IMR-90 (cell line): ENCODE measurements at regions not wholly inside any gene's neighbourhood (a gene's known extent, or its start where the extent isn't known, plus 50 kb on each side); places are given as distances from the start of the nearest gene placed in this dataset.

Experiments
- ATAC-seq: fragments of 200-7000 bp; cut with Tn5 transposase; 2 replicates; pipeline ENCODE4 v1.9.1; 2020; ENCODE audit warnings: low read depth, mild to moderate bottlenecking, moderate library complexity
- BruUV-seq: library from RNA; stranded (reverse); fragments of 400-500 nt; replicated peaks from 2 replicates; lab custom pipeline; 2021; lab: Mats Ljungman, UMichigan
- CTCF ChIA-PET: fragments of 300-600 bp; formaldehyde crosslinking; extraction: SDS; loops from one replicate; lab custom pipeline; 2021; ENCODE audit warnings: antibody characterized with exemption; lab: Yijun Ruan, JAX
- POLR2A ChIA-PET: fragments of 300-600 bp; sonication (Branson Sonifier 250); formaldehyde crosslinking; loops from one replicate; lab custom pipeline; 2022; ENCODE audit warnings: antibody characterized with exemption; ENCODE audit not compliant: unreplicated experiment; lab: Charles Lee
- DNase-seq: peaks from one replicate; pipeline ENCODE4 v3.0.0; 2013
- H2AFZ ChIP-seq: replicated peaks from 2 replicates; pipeline ENCODE3; 2013; ENCODE audit warnings: low read length, mild to moderate bottlenecking; ENCODE audit not compliant: poor library complexity
- H2AK5ac ChIP-seq: 2 replicates; pipeline ENCODE4 v1.6.1; 2013; ENCODE audit warnings: low read depth, low read length, inconsistent platforms
- H2AK9ac ChIP-seq: replicated peaks from 2 replicates; pipeline ENCODE3; 2013; ENCODE audit warnings: mild to moderate bottlenecking, low read depth, low read length, moderate library complexity; ENCODE audit not compliant: poor library complexity
- H2BK120ac ChIP-seq: 2 replicates; pipeline ENCODE4 v1.6.1; 2013; ENCODE audit warnings: low read depth, low read length, inconsistent platforms
- H2BK15ac ChIP-seq: 3 replicates; pipeline ENCODE4 v1.6.1; 2013; ENCODE audit warnings: low read depth, low read length, inconsistent platforms
- H2BK20ac ChIP-seq: 2 replicates; pipeline ENCODE4 v1.6.1; 2013; ENCODE audit warnings: low read depth, mild to moderate bottlenecking, inconsistent platforms, low read length, moderate library complexity
- H2BK5ac ChIP-seq: 2 replicates; pipeline ENCODE4 v1.6.1; 2013; ENCODE audit warnings: mild to moderate bottlenecking, low read depth, low read length, inconsistent platforms; ENCODE audit not compliant: poor library complexity, severe bottlenecking
- H3K14ac ChIP-seq: replicated peaks from 2 replicates; pipeline ENCODE4 v1.6.1; 2013; ENCODE audit warnings: low read depth, low read length, inconsistent platforms
- H3K18ac ChIP-seq: 2 replicates; pipeline ENCODE4 v1.6.1; 2013; ENCODE audit warnings: low read depth, low read length, control low read depth
- H3K23ac ChIP-seq: 2 replicates; pipeline ENCODE4 v1.6.1; 2013; ENCODE audit warnings: low read depth, low read length, inconsistent platforms
- H3K27ac ChIP-seq: 2 replicates; pipeline ENCODE4 v1.5.1; 2013; ENCODE audit warnings: mild to moderate bottlenecking, control low read depth, low read length; ENCODE audit not compliant: insufficient read depth
- H3K27me3 ChIP-seq: 2 replicates; pipeline ENCODE4 v1.6.1; 2013; ENCODE audit warnings: low read length; ENCODE audit not compliant: control insufficient read depth, insufficient read depth
- H3K36me3 ChIP-seq: 2 replicates; pipeline ENCODE4 v1.6.1; 2013; ENCODE audit warnings: low read length, mixed read lengths; ENCODE audit not compliant: control insufficient read depth, insufficient read depth
- H3K4ac ChIP-seq: 2 replicates; pipeline ENCODE4 v1.6.1; 2013; ENCODE audit warnings: low read depth, low read length, inconsistent platforms
- H3K4me1 ChIP-seq: 2 replicates; pipeline ENCODE4 v1.6.1; 2013; ENCODE audit warnings: low read length, mixed read lengths; ENCODE audit not compliant: control insufficient read depth, insufficient read depth
- H3K4me2 ChIP-seq: 2 replicates; pipeline ENCODE4 v1.6.1; 2013; ENCODE audit warnings: low read depth, mild to moderate bottlenecking, control low read depth, low read length, moderate library complexity
- H3K4me3 ChIP-seq: 2 replicates; pipeline ENCODE4 v1.5.1; 2013; ENCODE audit warnings: low read depth, mild to moderate bottlenecking, control low read depth, low read length, moderate library complexity; ENCODE audit not compliant: insufficient read depth
- H3K56ac ChIP-seq: 2 replicates; pipeline ENCODE4 v1.6.1; 2013; ENCODE audit warnings: low read length, inconsistent platforms; ENCODE audit not compliant: insufficient read depth; ENCODE audit errors: extremely low read depth
- H3K79me1 ChIP-seq, 2 experiments: 2 replicates each; pipeline ENCODE4 v1.6.1; 2013; ENCODE audit warnings: low read length in 2 of 2, inconsistent platforms in 1 of 2, low read depth in 1 of 2
- H3K9ac ChIP-seq: 2 replicates; pipeline ENCODE4 v1.6.1; 2013; ENCODE audit warnings: low read depth, low read length, control low read depth
- H3K9me1 ChIP-seq: 2 replicates; pipeline ENCODE4 v1.6.1; 2013; ENCODE audit warnings: low read length, inconsistent platforms; ENCODE audit not compliant: insufficient read depth
- H3K9me3 ChIP-seq: 2 replicates; pipeline ENCODE4 v1.6.1; 2013; ENCODE audit warnings: low read length; ENCODE audit not compliant: control insufficient read depth, insufficient read depth
- H4K20me1 ChIP-seq: 2 replicates; pipeline ENCODE4 v1.6.1; 2013; ENCODE audit warnings: low read length, inconsistent platforms; ENCODE audit not compliant: insufficient read depth
- H4K5ac ChIP-seq: 2 replicates; pipeline ENCODE4 v1.6.1; 2013; ENCODE audit warnings: mild to moderate bottlenecking, low read depth, low read length, control low read depth
- H4K8ac ChIP-seq, 2 experiments: 2 replicates each; pipeline ENCODE4 v1.6.1; 2013; ENCODE audit warnings: low read depth in 2 of 2, low read length in 2 of 2, control low read depth in 1 of 2, inconsistent platforms in 1 of 2
- H4K91ac ChIP-seq: 2 replicates; pipeline ENCODE4 v1.6.1; 2013; ENCODE audit warnings: low read depth, low read length, inconsistent platforms; ENCODE audit not compliant: insufficient read depth
- CHD1 ChIP-seq: IDR thresholded peaks from 2 replicates; pipeline ENCODE4 v1.6.1; 2012; ENCODE audit warnings: low read depth, low read length, improper control_type of control experiment
- CTCF ChIP-seq: conservative IDR thresholded peaks from 2 replicates; pipeline ENCODE4 v1.5.1; 2012; ENCODE audit warnings: mild to moderate bottlenecking, low read depth, low read length, improper control_type of control experiment
- NFE2L2 ChIP-seq: fragments of 150-350 bp; IDR thresholded peaks from 2 replicates; pipeline ENCODE4 v1.6.1; 2016; ENCODE audit warnings: low read depth, mild to moderate bottlenecking, low read length
- RCOR1 ChIP-seq: IDR thresholded peaks from 2 replicates; pipeline ENCODE4 v1.6.1; 2012; ENCODE audit warnings: mild to moderate bottlenecking, low read length, improper control_type of control experiment; ENCODE audit not compliant: insufficient replicate concordance
- WGBS, 2 experiments: methylation state at CpG; one replicate each; pipeline versions ENCODE4 v1.1.5 to v1.1.7; 2013; ENCODE audit warnings: missing lambda C conversion rate in 2 of 2; ENCODE audit not compliant: insufficient read length in 1 of 2; ENCODE audit errors: extremely low coverage in 2 of 2; 5-methylcytosine and 5-hydroxymethylcytosine counted together
- dilution Hi-C: fragments of 300-500 bp; cut with HindIII; formaldehyde crosslinking; loops from one replicate; pipeline ENCODE4 v1.14.3; 2018; ENCODE audit warnings: low sequenced_read_pairs; ENCODE audit not compliant: unreplicated experiment
- in situ Hi-C: fragments of 300-500 bp; cut with MboI; formaldehyde crosslinking; loops from 3 replicates; pipeline ENCODE4 v1.14.3; 2019; ENCODE audit warnings: low sequenced_read_pairs, inconsistent platforms, mixed read lengths
- intact Hi-C: fragments of 100-400 bp; cut with micrococcal nuclease; formaldehyde crosslinking; loops from 2 replicates; pipeline ENCODE4 v1.10.0; 2022

GRCh38 chr12:85523197-85523596 is 243.2 kb downstream of the ALX1 start:
- DNase-seq: no peak
- no peak overlapping the region for H2AK9ac ChIP-seq
- TF ChIP-seq NFE2L2 (no peak), RCOR1 (no peak), CTCF (no peak), CHD1 (no peak)
- H4K5ac ChIP-seq: no peak overlapping the region
- no peaks in the 10 kb centered on the region for H3K9me1 ChIP-seq
- H3K9me3 ChIP-seq: no peaks in the 10 kb centered on the region
- H3K4ac ChIP-seq: no peak overlapping the region
- WGBS, 2 experiments: no CpG with 5 or more reads among the region's 2 CpGs
- no peak overlapping the region for H3K4me3 ChIP-seq
- H3K79me1 ChIP-seq: no peaks in the 10 kb centered on the region
- H2BK20ac ChIP-seq: no peak overlapping the region
- H3K23ac ChIP-seq: no peak overlapping the region
- no peak overlapping the region for H2BK5ac ChIP-seq
- dilution Hi-C loops (no loop called here), intact Hi-C loops (no loop called here), in situ Hi-C loops (no loop called here)
- H3K4me1 ChIP-seq: no peaks in the 10 kb centered on the region
- H3K18ac ChIP-seq: no peak overlapping the region
- H4K20me1 ChIP-seq: no peaks in the 10 kb centered on the region
- H3K27ac ChIP-seq: no peak overlapping the region
- no peaks in the 10 kb centered on the region for H3K36me3 ChIP-seq
- CTCF ChIA-PET: no interaction called here
- H3K27me3 ChIP-seq: no peaks in the 10 kb centered on the region
- no peak overlapping the region for H3K14ac ChIP-seq
- H2AFZ ChIP-seq: no peak overlapping the region
- H3K4me2 ChIP-seq: no peak overlapping the region
- H3K56ac ChIP-seq: no peak overlapping the region
- no peak overlapping the region for H4K91ac ChIP-seq
- POLR2A ChIA-PET: no interaction called here
- no peak overlapping the region for H2BK120ac ChIP-seq
- no peak overlapping the region for H2BK15ac ChIP-seq
- no TSS peak for BruUV-seq
- no peak overlapping the region for H4K8ac ChIP-seq
- no peak for ATAC-seq
- no peak overlapping the region for H3K9ac ChIP-seq
- H2AK5ac ChIP-seq: no peak overlapping the region
